ENCODE measurements at regions not wholly inside any gene's neighbourhood (a gene's known extent, or its start where the extent isn't known, plus 50 kb on each side); places are given as distances from the start of the nearest gene placed in this dataset.

GRCh38 chr18:75880266-75880665 lies 452.8 kb upstream of the SMIM21 start:
- 1% methylated on average over 11 of the region's 12 CpGs for WGBS (ENCODE audit: insufficient coverage, low coverage, missing lambda C conversion rate)
- in situ Hi-C loops (cut with MboI) (no loop called here), intact Hi-C loops (cut with micrococcal nuclease) (loop anchor here (10.0 kb wide), 1 partner anchor 465 kb away; no protein-coding TSS in a partner anchor)
- H3K4me2 ChIP-seq (ENCODE audit: insufficient read depth, low read length), result no peak overlapping the region
- H3K4me1 ChIP-seq (replicated peaks in 1 of 2; ENCODE audit: control insufficient read depth in 2 of 2, insufficient read depth in 2 of 2, low read length in 2 of 2), result no peaks in the 10 kb centered on the region
- H3K27me3 ChIP-seq (ENCODE audit: control insufficient read depth in 2 of 2, insufficient read depth in 2 of 2, low read length in 2 of 2), result no peaks in the 10 kb centered on the region; a peak in 1 of 5 replicates
- no peak overlapping the region for H3K4me3 ChIP-seq
- ChIA-PET POLR2A (no interaction called here), CTCF (ENCODE audit: low intra/inter-chr PET ratio) (no interaction called here)
- ATAC-seq, result no peak
- H3K27ac ChIP-seq (ENCODE audit: extremely low read depth, low read depth, low read length), result no peak overlapping the region
- FAIRE-seq, result no peak
- no peaks in the 10 kb centered on the region for H4K20me1 ChIP-seq (replicated peaks; ENCODE audit: control insufficient read depth, insufficient read depth, low read length)
- no TSS peak for BruUV-seq (replicated peaks)
- TF ChIP-seq STAT6 (CRISPR knock-in tag; IDR thresholded peaks at IDR 0.05) (no peak), POLR2A (conservative IDR thresholded peaks at IDR 0.05) (no peak), BRD4 (IDR thresholded peaks at IDR 0.05) (no peak), MAFK (IDR thresholded peaks at IDR 0.05; ENCODE audit: low read length) (no peak), HNRNPLL (IDR thresholded peaks at IDR 0.05; ENCODE audit: low read depth, low read length, poor library complexity, severe bottlenecking) (no peak), ZFP30 (CRISPR knock-in tag; IDR thresholded peaks at IDR 0.05; ENCODE audit: borderline replicate concordance) (no peak), MBD2 (IDR thresholded peaks at IDR 0.05; ENCODE audit: borderline replicate concordance, low read depth) (no peak), PTBP1 (IDR thresholded peaks at IDR 0.05; ENCODE audit: low read depth, low read length) (no peak), ZNF347 (CRISPR knock-in tag; IDR thresholded peaks at IDR 0.05; ENCODE audit: low read depth) (no peak), ZNF445 (CRISPR knock-in tag; IDR thresholded peaks at IDR 0.05; ENCODE audit: low read depth) (no peak), SMARCA5 (IDR thresholded peaks at IDR 0.05) (no peak), SMC3 (conservative IDR thresholded peaks at IDR 0.05; ENCODE audit: insufficient read depth, low read depth, low read length) (no peak), YY1 (IDR thresholded peaks at IDR 0.05; ENCODE audit: borderline replicate concordance in 1 of 3, control insufficient read depth in 1 of 3, extremely low read depth in 1 of 3, insufficient read depth in 3 of 3, insufficient read length in 1 of 3, insufficient replicate concordance in 2 of 3, low read depth in 1 of 3, low read length in 2 of 3) (no peak), NR1H2 (CRISPR knock-in tag; IDR thresholded peaks at IDR 0.05) (no peak), SREBF1 (IDR thresholded peaks at IDR 0.05; ENCODE audit: borderline replicate concordance, low read depth, low read length) (no peak), NEUROD1 (IDR thresholded peaks at IDR 0.05; ENCODE audit: borderline replicate concordance, low read depth, low read length, partially characterized antibody) (no peak), CHD2 (IDR thresholded peaks at IDR 0.05; ENCODE audit: low read depth, low read length) (no peak)
- TF ChIP-seq, protein P1, sequence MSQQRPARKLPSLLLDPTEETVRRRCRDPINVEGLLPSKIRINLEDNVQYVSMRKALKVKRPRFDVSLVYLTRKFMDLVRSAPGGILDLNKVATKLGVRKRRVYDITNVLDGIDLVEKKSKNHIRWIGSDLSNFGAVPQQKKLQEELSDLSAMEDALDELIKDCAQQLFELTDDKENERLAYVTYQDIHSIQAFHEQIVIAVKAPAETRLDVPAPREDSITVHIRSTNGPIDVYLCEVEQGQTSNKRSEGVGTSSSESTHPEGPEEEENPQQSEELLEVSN (IDR thresholded peaks at IDR 0.05; ENCODE audit: borderline replicate concordance in 1 of 2, extremely low read depth in 1 of 2, insufficient read depth in 1 of 2, insufficient read length in 1 of 2, low read depth in 1 of 2, low read length in 1 of 2, poor library complexity in 1 of 2, severe bottlenecking in 1 of 2), result no peak
- no peaks in the 10 kb centered on the region for H3K9me1 ChIP-seq (ENCODE audit: control insufficient read depth, insufficient read depth, low read length)
- H2AFZ ChIP-seq (ENCODE audit: low read depth, low read length), result no peak overlapping the region
- no peaks in the 10 kb centered on the region for H3K79me2 ChIP-seq (ENCODE audit: control insufficient read depth, insufficient read depth, low read length)
- no peaks in the 10 kb centered on the region for H3K36me3 ChIP-seq (ENCODE audit: control insufficient read depth, insufficient read depth, low read length)
- no peak overlapping the region for H3K9ac ChIP-seq (ENCODE audit: insufficient read depth in 1 of 2, low read depth in 2 of 2, low read length in 2 of 2)
- no peak for DNase-seq (ENCODE audit: extremely low read depth in 1 of 4, low spot score in 3 of 4)
- H3K9me3 ChIP-seq (replicated peaks; ENCODE audit: control insufficient read depth, insufficient read depth, low read depth, low read length), result no peaks in the 10 kb centered on the region

Measured in K562 (cell line).